UCSD-AML1 (cell line): ENCODE measurements at regions not wholly inside any gene's neighbourhood (a gene's known extent, or its start where the extent isn't known, plus 50 kb on each side); places are given as distances from the start of the nearest gene placed in this dataset.

Source experiments
- DNase-seq: peaks from one replicate; lab custom pipeline; 2025; ENCODE audit not compliant: unreplicated experiment; lab: John Stamatoyannopoulos, UW

GRCh38 chr1:227451057-227451456, 112.3 kb upstream of the ZNF678 start:
- DNase-seq, result no peak

DNA sequence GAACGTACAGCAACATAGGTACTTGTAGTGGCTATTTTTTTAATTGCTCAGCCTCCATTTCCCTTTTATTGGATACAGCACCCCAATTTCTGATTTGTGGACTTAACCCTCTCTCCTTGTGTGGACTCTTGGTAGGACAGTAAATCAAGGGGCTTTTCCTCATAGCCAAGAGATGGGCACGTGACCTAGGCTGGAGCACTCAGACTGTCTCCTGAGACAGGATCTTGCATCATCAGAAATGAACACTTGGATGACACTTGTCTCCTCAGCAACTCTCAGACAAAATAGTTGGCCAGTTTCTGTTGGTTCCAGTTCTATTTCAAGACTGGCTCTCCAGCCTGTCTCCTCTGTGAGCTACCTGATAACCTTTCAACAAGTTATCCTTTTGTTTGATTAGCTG, 112.9 kb upstream of the ZNF678 start:
- DNase-seq, result no peak

DNA sequence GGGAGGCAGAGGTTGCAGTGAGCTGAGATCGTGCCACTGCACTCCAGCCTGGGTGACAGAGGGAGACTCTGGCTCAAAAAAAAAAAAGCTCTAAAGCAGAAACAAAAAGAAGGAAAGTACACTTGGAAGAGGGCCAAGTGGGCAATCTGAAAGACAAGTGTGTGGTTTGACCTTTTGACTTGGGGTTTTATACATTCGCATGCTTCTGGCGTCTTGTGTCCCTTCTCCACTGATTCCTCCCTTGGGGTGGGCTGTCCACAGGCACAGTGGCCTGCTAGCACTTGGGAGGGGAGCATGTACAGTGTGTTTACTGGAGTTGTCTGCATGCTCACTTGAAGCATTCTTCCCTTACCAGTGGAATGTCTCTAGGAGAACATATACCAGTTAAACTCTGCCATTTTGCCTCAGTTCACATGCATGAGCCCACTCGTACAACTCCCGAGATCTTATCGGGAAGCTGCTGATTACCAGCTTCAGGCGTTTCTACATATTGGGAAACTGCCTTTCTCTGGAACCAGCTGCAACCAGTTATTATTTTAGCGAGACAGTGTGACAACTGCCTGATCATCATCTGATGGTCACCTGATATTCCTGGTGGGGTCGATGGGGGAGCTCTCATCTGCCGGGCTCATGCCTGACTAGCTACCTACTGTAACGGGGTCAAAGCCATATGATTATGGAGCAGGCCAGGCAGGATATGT, 113.5 kb upstream of the ZNF678 start:
- no peak for DNase-seq

DNA sequence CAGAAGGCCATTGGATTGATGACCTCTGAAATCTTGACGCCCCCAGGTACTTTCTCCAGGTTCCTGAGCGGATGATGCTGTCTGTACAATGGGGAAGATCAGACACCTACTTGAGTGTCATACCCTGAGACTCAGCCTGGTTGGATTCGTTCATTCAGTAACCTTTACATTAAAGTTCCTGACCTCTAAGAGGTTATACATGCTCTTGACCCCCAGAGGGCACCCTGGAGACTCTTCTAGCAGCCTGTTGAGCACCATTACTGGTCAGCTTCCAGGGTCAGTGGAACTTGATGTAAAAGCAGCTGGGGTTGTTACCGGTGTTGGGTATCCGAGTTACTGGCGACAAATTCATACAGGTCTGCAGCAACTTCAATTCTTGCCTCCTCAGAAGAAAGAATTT, 114.3 kb upstream of the ZNF678 start:
- no peak for DNase-seq

DNA sequence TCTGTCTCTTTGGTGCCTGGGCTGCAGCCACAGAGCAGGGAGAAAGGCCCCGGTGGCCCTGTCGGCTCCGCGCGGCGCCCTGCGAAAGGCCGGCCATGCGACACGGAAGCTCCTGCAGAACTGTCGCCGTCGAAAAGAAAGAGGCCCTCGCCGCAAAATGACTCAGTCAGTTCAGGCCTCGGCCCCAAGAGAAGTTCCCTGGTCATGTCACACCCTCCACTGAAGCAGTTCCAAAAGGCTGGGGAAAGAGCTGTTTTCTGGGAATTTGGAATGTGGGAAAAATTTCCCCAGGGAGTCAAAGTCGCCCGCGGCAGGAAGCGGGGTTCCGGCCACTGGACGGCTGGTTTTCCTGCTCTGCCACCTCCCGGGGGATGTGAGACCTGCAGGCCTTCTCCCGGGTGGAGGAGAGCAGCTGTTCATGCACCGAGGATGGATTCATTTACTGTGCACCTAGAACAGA, 115.8 kb upstream of the ZNF678 start:
- DNase-seq, result no peak

GRCh38 chr1:227445746-227446145, 117.6 kb upstream of the ZNF678 start:
- DNase-seq, result no peak

DNA sequence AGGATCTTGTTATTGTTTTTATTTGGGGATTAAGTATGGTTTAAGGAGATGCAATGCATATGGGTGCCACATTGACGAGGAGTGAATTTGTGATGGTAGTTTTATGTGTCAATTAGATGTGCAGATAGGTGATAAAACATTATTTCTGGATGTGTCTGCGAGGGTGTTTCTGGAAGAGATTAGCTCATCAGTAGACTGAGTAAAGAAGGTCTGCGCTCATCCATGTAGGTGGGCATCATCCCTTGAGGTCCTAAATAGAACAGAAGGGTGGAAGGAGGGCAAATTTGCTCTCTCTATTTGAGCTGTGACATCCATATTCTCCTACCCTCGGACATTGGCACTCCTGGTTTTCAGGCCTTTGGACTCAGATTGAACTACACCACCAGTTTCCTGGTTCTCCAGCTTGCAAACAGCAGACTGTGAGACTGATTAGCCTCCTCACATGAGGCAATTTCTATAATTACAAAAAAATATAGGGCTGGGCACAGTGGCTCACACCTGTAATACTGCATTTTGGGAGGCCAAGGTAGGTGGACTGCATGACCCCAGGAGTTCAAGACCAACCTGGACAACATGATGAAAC, 118.2 kb upstream of the ZNF678 start:
- no peak for DNase-seq

GRCh38 chr1:227440182-227440581, 121.9 kb upstream of the CDC42BPA start:
- DNase-seq, result no peak

DNA sequence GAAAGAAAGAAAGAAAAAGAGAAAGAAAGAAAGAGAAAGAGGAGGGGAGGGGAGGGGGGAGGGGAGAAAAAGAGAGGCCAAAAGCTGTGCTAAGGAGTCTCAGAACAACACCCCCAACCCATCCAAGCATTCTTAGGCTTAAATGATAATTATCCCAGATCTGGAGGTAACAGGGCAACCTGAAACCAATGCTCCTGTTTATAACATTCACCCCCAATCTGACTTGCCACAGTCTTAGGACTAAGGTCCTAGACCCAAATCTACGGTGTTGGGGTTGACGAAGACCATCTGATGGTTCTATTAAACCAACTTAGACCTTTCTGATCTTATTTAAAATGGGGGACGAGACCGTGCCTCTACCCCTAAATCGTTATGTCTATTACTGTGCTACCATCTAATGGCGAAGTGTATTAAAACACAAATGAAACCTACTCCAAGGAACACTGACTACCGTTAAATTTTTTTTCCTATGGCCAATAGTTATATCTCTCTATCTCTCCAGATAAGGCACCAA, 119.3 kb upstream of the CDC42BPA start:
- DNase-seq, result no peak

- DNase-seq, result no peak
Measured at GRCh38 chr1:227434808-227435444, 116.6 kb upstream of the CDC42BPA start.

DNA sequence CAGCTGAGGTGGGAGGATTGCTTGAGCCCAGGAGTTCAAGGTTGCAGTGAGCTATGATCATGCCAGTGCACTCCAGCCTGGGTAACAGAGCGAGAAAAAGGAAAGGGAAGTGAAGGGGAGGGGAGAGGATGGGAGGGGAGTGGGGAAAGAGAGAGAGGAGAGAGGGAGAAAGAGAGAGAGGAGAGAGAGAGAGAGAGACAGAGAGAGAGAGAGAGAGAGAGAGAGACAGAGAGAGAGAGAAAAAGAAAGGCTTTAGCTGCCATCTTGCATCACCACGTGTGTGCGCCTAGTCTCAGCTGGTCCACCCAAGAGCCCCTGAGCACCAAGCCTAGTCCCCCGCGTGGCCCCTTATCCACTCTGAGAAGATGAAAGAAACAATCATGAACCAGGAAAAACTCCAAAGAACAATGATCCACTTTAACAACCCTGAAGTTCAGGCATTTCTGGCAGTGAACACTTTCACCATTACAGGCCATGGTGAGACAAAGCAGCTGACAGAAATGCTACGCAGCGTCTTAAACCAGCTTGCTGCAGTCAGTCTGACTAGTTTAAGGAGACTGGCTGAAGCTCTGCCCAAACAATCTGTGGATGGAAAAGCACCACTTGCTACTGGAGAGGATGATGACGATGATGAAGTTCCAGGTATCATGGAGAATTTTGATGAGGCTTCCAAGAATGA, 115.5 kb upstream of the CDC42BPA start:
- no peak for DNase-seq

DNA sequence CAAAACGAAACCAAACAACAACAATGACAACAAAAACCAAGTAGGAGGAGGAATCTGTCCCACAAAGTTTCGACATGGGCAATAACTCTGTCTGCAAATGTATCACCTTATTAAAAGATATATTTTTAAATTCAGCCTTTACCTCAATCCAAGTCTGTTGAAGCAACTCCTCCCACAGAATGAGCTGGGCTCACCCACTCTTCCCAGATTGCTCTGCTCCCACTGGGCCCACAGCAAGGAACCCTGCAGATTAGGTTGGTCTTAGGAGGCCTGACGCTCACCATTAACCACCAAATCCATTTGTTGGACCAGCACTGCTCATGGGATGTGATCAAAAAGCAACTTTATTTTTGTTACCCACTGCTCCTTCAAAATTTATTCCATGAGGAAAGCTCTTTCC, 114.7 kb upstream of the CDC42BPA start:
- no peak for DNase-seq

- no peak for DNase-seq
Measured at GRCh38 chr1:227432181-227432535, 113.9 kb upstream of the CDC42BPA start.

- no peak for DNase-seq
Measured at GRCh38 chr1:227429447-227430359, 111.4 kb upstream of the CDC42BPA start.

- peak; percentile 44 for DNase-seq
Measured at GRCh38 chr1:227428803-227429202, 110.5 kb upstream of the CDC42BPA start.

- DNase-seq, result no peak
Measured at GRCh38 chr1:227427411-227427810, 109.1 kb upstream of the CDC42BPA start.

GRCh38 chr1:227424953-227425352, 106.7 kb upstream of the CDC42BPA start:
- DNase-seq, result peak; percentile 31

GRCh38 chr1:227424159-227424680, 105.9 kb upstream of the CDC42BPA start:
- DNase-seq, result peak; percentile 57

DNA sequence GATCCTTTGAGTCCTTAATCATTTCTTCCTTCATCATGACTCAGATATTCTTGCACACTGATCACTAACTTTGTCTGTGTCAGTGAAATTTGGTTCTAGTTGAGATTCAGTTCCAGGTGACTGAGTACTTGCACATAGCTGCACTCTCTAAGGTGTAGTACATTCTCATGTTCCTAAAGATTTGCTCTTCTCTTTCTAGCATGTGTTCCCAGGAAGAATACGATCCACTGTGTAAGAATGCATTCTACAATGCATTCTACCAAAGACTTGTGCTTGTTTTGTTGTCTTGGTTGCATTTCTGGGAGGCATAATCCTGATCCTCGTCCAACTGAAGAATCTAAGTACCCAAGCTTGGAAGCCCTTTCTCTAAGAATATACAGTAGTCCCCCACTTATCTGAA, 104.3 kb upstream of the CDC42BPA start:
- no peak for DNase-seq

DNA sequence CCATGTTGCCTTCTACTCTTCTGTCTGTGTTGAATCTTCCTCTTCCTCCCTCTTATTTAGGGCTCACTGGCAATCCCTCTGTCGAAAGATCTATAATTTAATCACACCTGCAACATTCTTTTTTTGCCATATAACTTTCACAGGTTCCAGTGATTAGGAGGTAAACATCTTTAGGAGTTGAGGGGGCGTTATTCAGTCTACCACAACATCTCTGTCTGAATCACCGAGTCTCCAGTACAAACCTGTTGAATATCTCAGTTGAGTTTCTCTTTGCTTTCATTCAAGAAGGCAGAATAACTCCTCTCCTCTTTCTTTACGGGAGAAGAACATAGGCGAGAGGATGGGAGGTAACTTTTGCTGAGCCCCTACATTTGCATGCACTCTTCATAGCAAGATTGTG, 101.9 kb upstream of the CDC42BPA start:
- no peak for DNase-seq
